Activated naive CD4-positive, alpha-beta T cell treated with anti-CD3 and anti-CD28 coated beads, Interleukin-2, amount 10 ng/mL, durations not matched to agents 7 days and 5 days (primary cell): ENCODE measurements at regions not wholly inside any gene's neighbourhood (a gene's known extent, or its start where the extent isn't known, plus 50 kb on each side); places are given as distances from the start of the nearest gene placed in this dataset.
A peak's percentile ranks its signal among the peaks of the same experiment; 100 is the strongest.

Experiments
- CTCF ChIA-PET: fragments of 350-600 bp; sonication (Branson Sonifier 250); formaldehyde crosslinking; loops from one replicate; lab custom pipeline; 2021; ENCODE audit warnings: antibody characterized with exemption; lab: Charles Lee
- DNase-seq: peaks from one replicate; pipeline ENCODE4 v3.0.0-alpha.2; 2020
- H3K27ac Mint-ChIP-seq: one replicate; pipeline ENCODE4 v1.8.0; 2021; ENCODE audit warnings: mild to moderate bottlenecking, moderate library complexity, mixed read lengths
- H3K27me3 Mint-ChIP-seq: one replicate; pipeline ENCODE4 v1.8.0; 2021; ENCODE audit warnings: mild to moderate bottlenecking, mixed read lengths
- H3K36me3 Mint-ChIP-seq: one replicate; pipeline ENCODE4 v1.8.0; 2021; ENCODE audit warnings: mixed read lengths
- H3K4me1 Mint-ChIP-seq: one replicate; pipeline ENCODE4 v1.8.0; 2021; ENCODE audit warnings: mixed read lengths
- H3K4me3 Mint-ChIP-seq: one replicate; pipeline ENCODE4 v1.8.0; 2021; ENCODE audit warnings: mild to moderate bottlenecking, moderate library complexity, mixed read lengths
- H3K9me3 Mint-ChIP-seq: one replicate; pipeline ENCODE4 v1.8.0; 2021; ENCODE audit warnings: mixed read lengths

- Mint-ChIP-seq H3K9me3 (peaks cover under 1% of the 10 kb centered on the region), H3K36me3 (no peaks in the 10 kb centered on the region), H3K27me3 (peaks cover 3% of the 10 kb centered on the region), H3K27ac (no peak overlapping the region), H3K4me1 (no peaks in the 10 kb centered on the region), H3K4me3 (no peak overlapping the region)
- CTCF ChIA-PET, result no interaction called here
- no peak for DNase-seq
These were observed 356.3 kb upstream of the CAMK1G start for GRCh38 chr1:209227171-209227570.

- H3K27me3 Mint-ChIP-seq, result peaks cover 9% of the 10 kb centered on the region
- peaks cover 4% of the 10 kb centered on the region for H3K9me3 Mint-ChIP-seq
- no peak overlapping the region for H3K27ac Mint-ChIP-seq
- no peak overlapping the region for H3K4me3 Mint-ChIP-seq
- H3K36me3 Mint-ChIP-seq, result no peaks in the 10 kb centered on the region
- H3K4me1 Mint-ChIP-seq, result no peaks in the 10 kb centered on the region
- no peak for DNase-seq
- CTCF ChIA-PET, result no interaction called here
These were observed 355.6 kb upstream of the CAMK1G start for GRCh38 chr1:209227941-209228340.

- DNase-seq, result no peak
- Mint-ChIP-seq H3K4me1 (no peaks in the 10 kb centered on the region), H3K9me3 (peaks cover 4% of the 10 kb centered on the region), H3K27me3 (peaks cover 9% of the 10 kb centered on the region), H3K36me3 (no peaks in the 10 kb centered on the region), H3K27ac (no peak overlapping the region), H3K4me3 (no peak overlapping the region)
- CTCF ChIA-PET, result interaction anchor here (0.6 kb wide), 1 partner anchor 103 kb away, joined by 3 read pairs; no protein-coding TSS in a partner anchor
These were observed 353.9 kb upstream of the CAMK1G start for GRCh38 chr1:209229494-209230061.

GRCh38 chr1:209230314-209230713 lies 353.2 kb upstream of the CAMK1G start:
- DNase-seq, result no peak
- H3K9me3 Mint-ChIP-seq, result peaks cover 4% of the 10 kb centered on the region
- no peaks in the 10 kb centered on the region for H3K4me1 Mint-ChIP-seq
- H3K27ac Mint-ChIP-seq, result no peak overlapping the region
- H3K36me3 Mint-ChIP-seq, result no peaks in the 10 kb centered on the region
- no peak overlapping the region for H3K4me3 Mint-ChIP-seq
- CTCF ChIA-PET, result no interaction called here
- peaks cover 9% of the 10 kb centered on the region for H3K27me3 Mint-ChIP-seq

GRCh38 chr1:209231476-209232156 lies 351.9 kb upstream of the CAMK1G start:
- H3K4me1 Mint-ChIP-seq, result no peaks in the 10 kb centered on the region
- peaks cover 4% of the 10 kb centered on the region for H3K9me3 Mint-ChIP-seq
- no peak for DNase-seq
- no peaks in the 10 kb centered on the region for H3K36me3 Mint-ChIP-seq
- H3K27ac Mint-ChIP-seq, result no peak overlapping the region
- CTCF ChIA-PET, result no interaction called here
- peaks cover 9% of the 10 kb centered on the region for H3K27me3 Mint-ChIP-seq
- no peak overlapping the region for H3K4me3 Mint-ChIP-seq

GRCh38 chr1:209232197-209232596 lies 351.3 kb upstream of the CAMK1G start:
- no peak overlapping the region for H3K4me3 Mint-ChIP-seq
- H3K36me3 Mint-ChIP-seq, result no peaks in the 10 kb centered on the region
- no peak overlapping the region for H3K27ac Mint-ChIP-seq
- CTCF ChIA-PET, result no interaction called here
- peaks cover 9% of the 10 kb centered on the region for H3K27me3 Mint-ChIP-seq
- peaks cover 4% of the 10 kb centered on the region for H3K9me3 Mint-ChIP-seq
- DNase-seq, result no peak
- no peaks in the 10 kb centered on the region for H3K4me1 Mint-ChIP-seq

GRCh38 chr1:209232759-209233158 lies 350.8 kb upstream of the CAMK1G start:
- Mint-ChIP-seq H3K27ac (no peak overlapping the region), H3K9me3 (peaks cover 4% of the 10 kb centered on the region), H3K4me1 (no peaks in the 10 kb centered on the region), H3K27me3 (peaks cover 9% of the 10 kb centered on the region), H3K4me3 (no peak overlapping the region), H3K36me3 (no peaks in the 10 kb centered on the region)
- CTCF ChIA-PET, result no interaction called here
- no peak for DNase-seq

- Mint-ChIP-seq H3K36me3 (no peaks in the 10 kb centered on the region), H3K4me1 (no peaks in the 10 kb centered on the region), H3K27me3 (peaks cover 9% of the 10 kb centered on the region), H3K27ac (no peak overlapping the region), H3K4me3 (no peak overlapping the region), H3K9me3 (peaks cover 4% of the 10 kb centered on the region)
- CTCF ChIA-PET, result interaction anchor here (0.9 kb wide), 1 partner anchor 12 kb away, joined by 3 read pairs; no protein-coding TSS in a partner anchor
- DNase-seq, result no peak
These were observed 348.3 kb upstream of the CAMK1G start for GRCh38 chr1:209235166-209235565.

- no peak for DNase-seq
- no peaks in the 10 kb centered on the region for H3K9me3 Mint-ChIP-seq
- no peak overlapping the region for H3K27ac Mint-ChIP-seq
- peaks cover 4% of the 10 kb centered on the region for H3K27me3 Mint-ChIP-seq
- CTCF ChIA-PET, result interaction anchor here (2.9 kb wide), 1 partner anchor 10 kb away, joined by 15 read pairs; no protein-coding TSS in a partner anchor
- H3K36me3 Mint-ChIP-seq, result no peaks in the 10 kb centered on the region
- H3K4me3 Mint-ChIP-seq, result no peak overlapping the region
- H3K4me1 Mint-ChIP-seq, result no peaks in the 10 kb centered on the region
These were observed 345.2 kb upstream of the CAMK1G start for GRCh38 chr1:209238356-209238755.

- no peak for DNase-seq
- Mint-ChIP-seq H3K27me3 (peaks cover 4% of the 10 kb centered on the region), H3K36me3 (no peaks in the 10 kb centered on the region), H3K9me3 (no peaks in the 10 kb centered on the region), H3K4me1 (no peaks in the 10 kb centered on the region), H3K4me3 (no peak overlapping the region), H3K27ac (no peak overlapping the region)
- CTCF ChIA-PET, result interaction anchor here (2.9 kb wide), 1 partner anchor 8 kb away, joined by 15 read pairs; no protein-coding TSS in a partner anchor
These were observed 343.2 kb upstream of the CAMK1G start for GRCh38 chr1:209240351-209240750.

- no peak for DNase-seq
- H3K9me3 Mint-ChIP-seq, result no peaks in the 10 kb centered on the region
- no peak overlapping the region for H3K4me3 Mint-ChIP-seq
- no peak overlapping the region for H3K27ac Mint-ChIP-seq
- H3K27me3 Mint-ChIP-seq, result peaks cover 4% of the 10 kb centered on the region
- H3K4me1 Mint-ChIP-seq, result no peaks in the 10 kb centered on the region
- no peaks in the 10 kb centered on the region for H3K36me3 Mint-ChIP-seq
- CTCF ChIA-PET, result no interaction called here
These were observed 342.0 kb upstream of the CAMK1G start for GRCh38 chr1:209241487-209241886.

- H3K27ac Mint-ChIP-seq, result no peak overlapping the region
- no peak overlapping the region for H3K4me3 Mint-ChIP-seq
- peak; percentile 63 for DNase-seq
- H3K4me1 Mint-ChIP-seq, result no peaks in the 10 kb centered on the region
- H3K27me3 Mint-ChIP-seq, result no peaks in the 10 kb centered on the region
- H3K9me3 Mint-ChIP-seq, result no peaks in the 10 kb centered on the region
- H3K36me3 Mint-ChIP-seq, result no peaks in the 10 kb centered on the region
- CTCF ChIA-PET, result interaction anchor here (0.6 to 3.1 kb wide), 14 partner anchors 10 to 599 kb away, joined by 3 to 15 read pairs (median 5); no protein-coding TSS in a partner anchor
These were observed 334.8 kb upstream of the CAMK1G start for GRCh38 chr1:209248649-209249279.

- Mint-ChIP-seq H3K36me3 (no peaks in the 10 kb centered on the region), H3K27ac (no peak overlapping the region), H3K4me1 (no peaks in the 10 kb centered on the region)
These were observed 334.2 kb upstream of the CAMK1G start for GRCh38 chr1:209249280-209249670.

GRCh38 chr1:209249785-209250440 lies 333.6 kb upstream of the CAMK1G start:
- H3K4me1 Mint-ChIP-seq, result no peaks in the 10 kb centered on the region
- H3K27ac Mint-ChIP-seq, result no peak overlapping the region
- no peaks in the 10 kb centered on the region for H3K27me3 Mint-ChIP-seq
- H3K36me3 Mint-ChIP-seq, result no peaks in the 10 kb centered on the region
- CTCF ChIA-PET, result interaction anchor here (1.0 to 3.1 kb wide), 6 partner anchors 10 to 598 kb away, joined by 3 to 15 read pairs (median 8); no protein-coding TSS in a partner anchor
- DNase-seq, result no peak
- no peak overlapping the region for H3K4me3 Mint-ChIP-seq
- no peaks in the 10 kb centered on the region for H3K9me3 Mint-ChIP-seq

More at GRCh38 chr1:209249280-209249670, 334.2 kb upstream of the CAMK1G start:
- Mint-ChIP-seq H3K4me3 (no peak overlapping the region), H3K27me3 (no peaks in the 10 kb centered on the region), H3K9me3 (no peaks in the 10 kb centered on the region)
- DNase-seq, result no peak
- CTCF ChIA-PET, result interaction anchor here (1.0 to 3.1 kb wide), 11 partner anchors 10 to 600 kb away, joined by 3 to 15 read pairs (median 7); no protein-coding TSS in a partner anchor
